ENCODE measurements at regions not wholly inside any gene's neighbourhood (a gene's known extent, or its start where the extent isn't known, plus 50 kb on each side); places are given as distances from the start of the nearest gene placed in this dataset.

GRCh38 chr3:66158933-66159683 lies 61.7 kb upstream of the SLC25A26 start:
- 70 to 89% methylated on average over 5 of the region's 5 CpGs for WGBS, 2 donors
- intact Hi-C loops (cut with DNase I) = no loop called here
- Histone ChIP-seq H3K9me3 (no peaks in the 10 kb centered on the region), H3K27me3 (no peaks in the 10 kb centered on the region), H3K36me3 (no peaks in the 10 kb centered on the region), H3K27ac (no peak overlapping the region), H3K4me3 (no peak overlapping the region), H3K4me1 (peaks cover 0 to 9% (median 4%) of the 10 kb centered on the region in 4 donors)
- no peak for DNase-seq
- no peak for TF ChIP-seq POLR2A (IDR thresholded peaks at IDR 0.05)

GRCh38 chr3:66154444-66154861 lies 66.3 kb upstream of the SLC25A26 start:
- WGBS, 2 donors = 41 to 60% methylated on average over 9 of the region's 9 CpGs
- Histone ChIP-seq H3K36me3 (no peaks in the 10 kb centered on the region), H3K27ac (peak overlapping the region; percentile 41 to 83 (median 64)), H3K27me3 (no peaks in the 10 kb centered on the region), H3K4me1 (peaks cover 0 to 15% (median 10%) of the 10 kb centered on the region in 4 donors), H3K4me3 (peak overlapping the region in 3 of 4 donors; percentile 35 to 49 (median 44)), H3K9me3 (no peaks in the 10 kb centered on the region)
- intact Hi-C loops (cut with DNase I) = no loop called here
- no peak for TF ChIP-seq EP300 (IDR thresholded peaks at IDR 0.05)
- TF ChIP-seq POLR2AphosphoS5 (IDR thresholded peaks at IDR 0.05) = no peak
- TF ChIP-seq POLR2A (IDR thresholded peaks at IDR 0.05) = no peak
- no peak for TF ChIP-seq CTCF (IDR thresholded peaks at IDR 0.05)
- no peak for DNase-seq

GRCh38 chr3:66153481-66154443 lies 67.0 kb upstream of the SLC25A26 start:
- no peak for TF ChIP-seq CTCF (IDR thresholded peaks at IDR 0.05)
- TF ChIP-seq EP300 (IDR thresholded peaks at IDR 0.05) = no peak
- TF ChIP-seq POLR2AphosphoS5 (IDR thresholded peaks at IDR 0.05) = no peak
- no peak for TF ChIP-seq POLR2A (IDR thresholded peaks at IDR 0.05)

GRCh38 chr3:66152336-66152735 lies 68.5 kb upstream of the SLC25A26 start:
- DNase-seq = no peak
- Histone ChIP-seq H3K4me3 (no peak overlapping the region), H3K36me3 (no peaks in the 10 kb centered on the region), H3K9me3 (no peaks in the 10 kb centered on the region), H3K27me3 (no peaks in the 10 kb centered on the region), H3K27ac (no peak overlapping the region), H3K4me1 (peaks cover 0 to 15% (median 10%) of the 10 kb centered on the region in 4 donors)
- no peak for TF ChIP-seq CTCF (IDR thresholded peaks at IDR 0.05)
- TF ChIP-seq POLR2AphosphoS5 (IDR thresholded peaks at IDR 0.05) = no peak
- TF ChIP-seq EP300 (IDR thresholded peaks at IDR 0.05) = no peak
- no peak for TF ChIP-seq POLR2A (IDR thresholded peaks at IDR 0.05)
- WGBS, 2 donors = 86 to 92% methylated on average over 2 of the region's 2 CpGs
- intact Hi-C loops (cut with DNase I) = no loop called here

More at GRCh38 chr3:66153481-66154443, 67.0 kb upstream of the SLC25A26 start:
- intact Hi-C loops (cut with DNase I) = no loop called here
- H3K36me3 ChIP-seq = no peaks in the 10 kb centered on the region
- peak overlapping the region; percentile 41 to 83 (median 64) for H3K27ac ChIP-seq
- no peaks in the 10 kb centered on the region for H3K9me3 ChIP-seq
- DNase-seq = no peak
- H3K4me1 ChIP-seq = peaks cover 0 to 15% (median 10%) of the 10 kb centered on the region in 4 donors
- 51 to 52% methylated on average over 25 of the region's 25 CpGs for WGBS, 2 donors
- peak overlapping the region; percentile 9 to 49 (median 40) for H3K4me3 ChIP-seq
- no peaks in the 10 kb centered on the region for H3K27me3 ChIP-seq

GRCh38 chr3:66150977-66151376 lies 69.8 kb upstream of the SLC25A26 start:
- H3K36me3 ChIP-seq = no peaks in the 10 kb centered on the region
- TF ChIP-seq POLR2A (IDR thresholded peaks at IDR 0.05) (no peak), POLR2AphosphoS5 (IDR thresholded peaks at IDR 0.05) (no peak), EP300 (IDR thresholded peaks at IDR 0.05) (no peak), CTCF (IDR thresholded peaks at IDR 0.05) (no peak)
- H3K4me3 ChIP-seq = no peak overlapping the region
- WGBS, 2 donors = 91 to 95% methylated on average over 5 of the region's 5 CpGs
- H3K27me3 ChIP-seq = no peaks in the 10 kb centered on the region
- H3K27ac ChIP-seq = no peak overlapping the region
- intact Hi-C loops (cut with DNase I) = no loop called here
- no peak for DNase-seq
- H3K4me1 ChIP-seq = peaks cover 0 to 15% (median 10%) of the 10 kb centered on the region in 4 donors
- H3K9me3 ChIP-seq = no peaks in the 10 kb centered on the region

All from sigmoid colon (tissue), 6 donors.